Astrocyte (in vitro differentiated cells and primary cell): ENCODE measurements at regions not wholly inside any gene's neighbourhood (a gene's known extent, or its start where the extent isn't known, plus 50 kb on each side); places are given as distances from the start of the nearest gene placed in this dataset.
A peak's percentile ranks its signal among the peaks of the same experiment; 100 is the strongest.

Source experiments
- DNase-seq: peaks from one replicate; pipeline ENCODE4 v3.0.0-alpha.2; 2010; ENCODE audit warnings: low read depth
- FAIRE-seq: peaks from 2 replicates; lab custom pipeline; 2011; peaks lifted over from hg19 to GRCh38; lab: Jason Lieb, UNC
- H2AFZ ChIP-seq: 2 replicates; pipeline ENCODE4 v1.6.0; 2012; ENCODE audit warnings: low read depth, low read length, inconsistent platforms
- H3K27ac ChIP-seq: 2 replicates; pipeline ENCODE4 v1.5.1; 2011; ENCODE audit warnings: low read depth, low read length, inconsistent platforms
- H3K27me3 ChIP-seq: 2 replicates; pipeline ENCODE4 v1.6.0; 2011; ENCODE audit warnings: low read length, inconsistent platforms; ENCODE audit not compliant: insufficient read depth
- H3K36me3 ChIP-seq: 2 replicates; pipeline ENCODE4 v1.5.1; 2011; ENCODE audit warnings: low read length, inconsistent platforms; ENCODE audit not compliant: insufficient read depth
- H3K4me1 ChIP-seq: 2 replicates; pipeline ENCODE4 v1.5.1; 2011; ENCODE audit warnings: low read length, inconsistent platforms; ENCODE audit not compliant: insufficient read depth
- H3K4me2 ChIP-seq: 2 replicates; pipeline ENCODE4 v1.6.0; 2012; ENCODE audit warnings: low read length, inconsistent platforms
- H3K4me3 ChIP-seq: 2 replicates; pipeline ENCODE4 v1.5.1; 2011; ENCODE audit warnings: low read depth, mild to moderate bottlenecking, low read length, inconsistent platforms; ENCODE audit not compliant: insufficient read depth
- H3K79me2 ChIP-seq: 2 replicates; pipeline ENCODE4 v1.6.0; 2012; ENCODE audit warnings: mild to moderate bottlenecking, low read length, inconsistent platforms; ENCODE audit not compliant: insufficient read depth
- H3K9ac ChIP-seq: 2 replicates; pipeline ENCODE4 v1.6.0; 2012; ENCODE audit warnings: mild to moderate bottlenecking, low read length, inconsistent platforms
- H3K9me3 ChIP-seq: 2 replicates; pipeline ENCODE4 v1.5.1; 2012; ENCODE audit warnings: low read depth, mild to moderate bottlenecking, low read length, inconsistent platforms; ENCODE audit not compliant: insufficient read depth
- H4K20me1 ChIP-seq: 2 replicates; pipeline ENCODE4 v1.6.0; 2012; ENCODE audit warnings: low read length, inconsistent platforms; ENCODE audit not compliant: insufficient read depth
- H3K27ac Mint-ChIP-seq: one replicate; pipeline ENCODE4 v1.8.0; 2021; ENCODE audit warnings: mild to moderate bottlenecking, mixed read lengths; ENCODE audit not compliant: unreplicated experiment
- H3K27me3 Mint-ChIP-seq: one replicate; pipeline ENCODE4 v1.8.0; 2021; ENCODE audit warnings: low read depth, mixed read lengths; ENCODE audit not compliant: unreplicated experiment
- H3K36me3 Mint-ChIP-seq: one replicate; pipeline ENCODE4 v1.8.0; 2021; ENCODE audit warnings: low read depth, mixed read lengths; ENCODE audit not compliant: unreplicated experiment
- H3K4me1 Mint-ChIP-seq: one replicate; pipeline ENCODE4 v1.8.0; 2021; ENCODE audit warnings: low read depth, mixed read lengths; ENCODE audit not compliant: unreplicated experiment
- H3K4me3 Mint-ChIP-seq: one replicate; pipeline ENCODE4 v1.8.0; 2021; ENCODE audit warnings: mild to moderate bottlenecking, moderate library complexity, mixed read lengths; ENCODE audit not compliant: unreplicated experiment
- H3K9me3 Mint-ChIP-seq: one replicate; pipeline ENCODE4 v1.8.0; 2021; ENCODE audit warnings: mild to moderate bottlenecking, mixed read lengths; ENCODE audit not compliant: unreplicated experiment
- EZH2 ChIP-seq: IDR thresholded peaks from 2 replicates; pipeline ENCODE4 v1.6.1; 2012; ENCODE audit warnings: mild to moderate bottlenecking, low read length, inconsistent platforms; ENCODE audit not compliant: insufficient read depth
- TF ChIP-seq, protein P1 (sequence below): IDR thresholded peaks from 2 replicates; pipeline ENCODE4 v1.5.1; 2011; ENCODE audit warnings: low read depth, mild to moderate bottlenecking, inconsistent platforms, low read length, moderate library complexity; ENCODE audit not compliant: insufficient read depth

DNA sequence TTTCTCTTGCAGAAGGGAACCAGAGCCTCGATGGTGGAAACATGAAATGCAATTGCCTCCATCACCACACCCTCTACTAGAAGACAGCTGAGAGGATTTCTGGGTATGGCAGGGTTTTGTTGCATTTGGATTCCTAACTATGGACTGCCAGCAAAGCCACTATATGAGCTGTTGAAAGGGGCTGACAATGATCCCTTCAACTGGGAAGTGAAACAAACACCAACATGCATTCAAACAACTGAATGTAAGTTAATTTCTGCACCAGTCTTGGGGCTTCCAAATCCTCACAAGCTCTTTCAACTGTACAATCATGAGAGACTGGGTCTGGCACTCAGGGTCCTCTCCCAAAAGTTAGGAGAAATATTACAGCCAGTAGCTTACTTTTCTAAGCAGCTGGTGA lies 116.7 kb upstream of the PLCL2 start:
- Histone ChIP-seq H3K79me2 (no peaks in the 10 kb centered on the region), H3K9ac (no peak overlapping the region), H4K20me1 (no peaks in the 10 kb centered on the region), H3K4me3 (no peak overlapping the region), H3K27me3 (no peaks in the 10 kb centered on the region), H3K36me3 (no peaks in the 10 kb centered on the region), H3K9me3 (no peaks in the 10 kb centered on the region), H2AFZ (no peak overlapping the region), H3K27ac (no peak overlapping the region), H3K4me2 (no peak overlapping the region), H3K4me1 (no peaks in the 10 kb centered on the region)
- Mint-ChIP-seq H3K27ac (no peak overlapping the region), H3K4me1 (peaks cover 24% of the 10 kb centered on the region), H3K9me3 (no peaks in the 10 kb centered on the region), H3K4me3 (no peak overlapping the region), H3K27me3 (no peaks in the 10 kb centered on the region), H3K36me3 (no peaks in the 10 kb centered on the region)
- no peak for FAIRE-seq
- no peak for TF ChIP-seq EZH2
- TF ChIP-seq, protein P1, sequence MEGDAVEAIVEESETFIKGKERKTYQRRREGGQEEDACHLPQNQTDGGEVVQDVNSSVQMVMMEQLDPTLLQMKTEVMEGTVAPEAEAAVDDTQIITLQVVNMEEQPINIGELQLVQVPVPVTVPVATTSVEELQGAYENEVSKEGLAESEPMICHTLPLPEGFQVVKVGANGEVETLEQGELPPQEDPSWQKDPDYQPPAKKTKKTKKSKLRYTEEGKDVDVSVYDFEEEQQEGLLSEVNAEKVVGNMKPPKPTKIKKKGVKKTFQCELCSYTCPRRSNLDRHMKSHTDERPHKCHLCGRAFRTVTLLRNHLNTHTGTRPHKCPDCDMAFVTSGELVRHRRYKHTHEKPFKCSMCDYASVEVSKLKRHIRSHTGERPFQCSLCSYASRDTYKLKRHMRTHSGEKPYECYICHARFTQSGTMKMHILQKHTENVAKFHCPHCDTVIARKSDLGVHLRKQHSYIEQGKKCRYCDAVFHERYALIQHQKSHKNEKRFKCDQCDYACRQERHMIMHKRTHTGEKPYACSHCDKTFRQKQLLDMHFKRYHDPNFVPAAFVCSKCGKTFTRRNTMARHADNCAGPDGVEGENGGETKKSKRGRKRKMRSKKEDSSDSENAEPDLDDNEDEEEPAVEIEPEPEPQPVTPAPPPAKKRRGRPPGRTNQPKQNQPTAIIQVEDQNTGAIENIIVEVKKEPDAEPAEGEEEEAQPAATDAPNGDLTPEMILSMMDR, result no peak
- DNase-seq, result no peak

DNA sequence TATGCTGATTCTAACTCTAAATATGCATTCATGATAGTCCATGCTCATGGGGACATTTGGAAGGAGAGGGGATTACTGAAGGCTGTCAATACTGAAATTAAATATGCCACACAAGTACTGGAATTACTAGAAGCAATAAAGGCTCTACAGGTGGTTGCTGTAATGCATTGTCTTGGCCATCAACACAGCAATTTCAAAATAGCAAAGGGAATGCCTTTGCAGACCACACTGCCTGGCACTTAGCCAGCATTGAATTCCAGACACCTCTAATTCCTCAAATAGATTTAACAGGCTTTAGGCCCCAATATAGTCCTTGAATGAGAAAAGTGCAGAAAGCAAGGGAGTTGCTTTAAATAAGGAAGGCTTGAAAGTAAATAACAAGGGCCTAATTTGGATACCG lies 115.8 kb upstream of the PLCL2 start:
- Histone ChIP-seq H4K20me1 (no peaks in the 10 kb centered on the region), H3K9me3 (no peaks in the 10 kb centered on the region), H3K4me2 (no peak overlapping the region), H3K4me1 (no peaks in the 10 kb centered on the region), H3K27me3 (no peaks in the 10 kb centered on the region), H3K79me2 (no peaks in the 10 kb centered on the region), H3K27ac (no peak overlapping the region), H3K36me3 (no peaks in the 10 kb centered on the region), H2AFZ (no peak overlapping the region), H3K9ac (no peak overlapping the region), H3K4me3 (no peak overlapping the region)
- Mint-ChIP-seq H3K27me3 (no peaks in the 10 kb centered on the region), H3K4me1 (peaks cover 22% of the 10 kb centered on the region), H3K36me3 (no peaks in the 10 kb centered on the region), H3K27ac (no peak overlapping the region), H3K4me3 (no peak overlapping the region), H3K9me3 (no peaks in the 10 kb centered on the region)
- TF ChIP-seq, protein P1, result no peak
- TF ChIP-seq EZH2, result no peak
- DNase-seq (peak; percentile 68), FAIRE-seq (no peak)

DNA sequence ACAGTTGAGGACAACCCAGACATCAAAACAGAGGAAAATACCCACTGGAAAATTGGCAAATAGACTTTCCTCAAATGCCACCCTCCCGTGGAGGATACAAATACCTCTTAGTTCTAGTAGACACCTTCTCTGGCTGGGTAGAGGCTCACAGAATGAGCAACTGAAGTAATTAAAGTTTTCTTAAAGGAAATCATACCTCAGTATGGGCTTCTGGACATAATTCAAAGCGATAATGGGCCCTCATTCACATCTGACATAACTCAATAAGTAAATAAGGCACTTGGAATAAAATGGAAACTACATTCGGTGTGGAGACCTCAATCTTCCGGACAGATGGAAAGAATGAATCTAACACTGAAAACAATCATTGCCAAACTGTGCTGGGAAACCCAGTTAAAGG lies 115.2 kb upstream of the PLCL2 start:
- H3K4me3 ChIP-seq, result no peak overlapping the region
- no peak for DNase-seq
- no peak for TF ChIP-seq EZH2
- TF ChIP-seq, protein P1, result no peak
- no peaks in the 10 kb centered on the region for H4K20me1 ChIP-seq
- H3K9me3 ChIP-seq, result no peaks in the 10 kb centered on the region
- no peaks in the 10 kb centered on the region for H3K27me3 ChIP-seq
- no peak overlapping the region for H2AFZ ChIP-seq
- no peak for FAIRE-seq
- H3K9ac ChIP-seq, result no peak overlapping the region
- H3K4me1 Mint-ChIP-seq, result peaks cover 22% of the 10 kb centered on the region
- H3K27ac ChIP-seq, result no peak overlapping the region
- no peaks in the 10 kb centered on the region for H3K36me3 ChIP-seq
- no peaks in the 10 kb centered on the region for H3K9me3 Mint-ChIP-seq
- no peak overlapping the region for H3K4me2 ChIP-seq
- H3K27me3 Mint-ChIP-seq, result no peaks in the 10 kb centered on the region
- H3K27ac Mint-ChIP-seq, result peak overlapping the region; percentile 9
- H3K79me2 ChIP-seq, result no peaks in the 10 kb centered on the region
- no peaks in the 10 kb centered on the region for H3K36me3 Mint-ChIP-seq
- H3K4me1 ChIP-seq, result no peaks in the 10 kb centered on the region
- H3K4me3 Mint-ChIP-seq, result no peak overlapping the region
